ENCODE measurements at regions not wholly inside any gene's neighbourhood (a gene's known extent, or its start where the extent isn't known, plus 50 kb on each side); places are given as distances from the start of the nearest gene placed in this dataset.

DNA sequence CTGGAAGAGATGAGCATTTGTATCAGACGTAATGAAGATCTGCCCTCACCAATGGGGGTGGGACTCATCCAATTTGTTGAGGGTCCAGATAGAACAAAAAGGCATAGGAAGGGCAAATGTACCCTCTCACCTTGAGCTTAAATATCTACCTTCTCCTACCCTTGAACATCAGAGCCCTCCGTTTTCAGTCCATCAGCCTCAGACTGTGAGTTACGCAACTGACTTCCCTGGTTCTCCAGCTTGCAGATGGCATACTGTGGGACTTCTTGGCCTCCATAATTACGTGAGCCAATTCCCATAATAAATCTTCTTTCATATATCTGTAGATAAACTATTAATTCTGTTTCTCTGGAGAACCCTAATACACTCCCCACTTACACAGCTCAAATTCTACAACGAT lies 56.5 kb upstream of the GUCY1A1 start:
- TF ChIP-seq ZNF701 (tag by site-specific recombination; IDR thresholded peaks at IDR 0.05), result no peak
- no peak for TF ChIP-seq ZBTB21 (tag by site-specific recombination; IDR thresholded peaks at IDR 0.05)
- TF ChIP-seq ZNF202 (tag by site-specific recombination; IDR thresholded peaks at IDR 0.05; ENCODE audit: borderline replicate concordance), result no peak
- TF ChIP-seq GLI2 (tag by site-specific recombination; IDR thresholded peaks at IDR 0.05; ENCODE audit: borderline replicate concordance, low read depth), result no peak
- TF ChIP-seq ZNF654 (tag by site-specific recombination; IDR thresholded peaks at IDR 0.05; ENCODE audit: low read depth), result no peak
- TF ChIP-seq YY2 (tag by site-specific recombination; IDR thresholded peaks at IDR 0.05), result no peak
- no peak for TF ChIP-seq ZNF311 (tag by site-specific recombination; IDR thresholded peaks at IDR 0.05; ENCODE audit: borderline replicate concordance)
- TF ChIP-seq ZNF544 (tag by site-specific recombination; IDR thresholded peaks at IDR 0.05), result no peak
- TF ChIP-seq, protein P1, sequence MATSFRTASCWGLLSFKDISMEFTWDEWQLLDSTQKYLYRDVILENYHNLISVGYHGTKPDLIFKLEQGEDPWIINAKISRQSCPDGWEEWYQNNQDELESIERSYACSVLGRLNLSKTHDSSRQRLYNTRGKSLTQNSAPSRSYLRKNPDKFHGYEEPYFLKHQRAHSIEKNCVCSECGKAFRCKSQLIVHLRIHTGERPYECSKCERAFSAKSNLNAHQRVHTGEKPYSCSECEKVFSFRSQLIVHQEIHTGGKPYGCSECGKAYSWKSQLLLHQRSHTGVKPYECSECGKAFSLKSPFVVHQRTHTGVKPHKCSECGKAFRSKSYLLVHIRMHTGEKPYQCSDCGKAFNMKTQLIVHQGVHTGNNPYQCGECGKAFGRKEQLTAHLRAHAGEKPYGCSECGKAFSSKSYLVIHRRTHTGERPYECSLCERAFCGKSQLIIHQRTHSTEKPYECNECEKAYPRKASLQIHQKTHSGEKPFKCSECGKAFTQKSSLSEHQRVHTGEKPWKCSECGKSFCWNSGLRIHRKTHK (tag by site-specific recombination; IDR thresholded peaks at IDR 0.05), result no peak
- no peak for TF ChIP-seq ZNF792 (tag by site-specific recombination; IDR thresholded peaks at IDR 0.05)
- TF ChIP-seq ZNF174 (tag by site-specific recombination; IDR thresholded peaks at IDR 0.05), result no peak
- TF ChIP-seq ZNF404 (tag by site-specific recombination; IDR thresholded peaks at IDR 0.05), result no peak
- TF ChIP-seq ZNF600 (tag by site-specific recombination; IDR thresholded peaks at IDR 0.05), result no peak
- no peak for TF ChIP-seq ZNF292 (tag by site-specific recombination; IDR thresholded peaks at IDR 0.05; ENCODE audit: borderline replicate concordance, low read depth)
- TF ChIP-seq ZSCAN16 (tag by site-specific recombination; IDR thresholded peaks at IDR 0.05), result no peak
- TF ChIP-seq BCL11A (tag by site-specific recombination; IDR thresholded peaks at IDR 0.05; ENCODE audit: low read depth), result no peak
- CTCF ChIA-PET, result no interaction called here
- Histone ChIP-seq H3K4me1 (ENCODE audit: control insufficient read depth, insufficient read depth, low read length) (no peaks in the 10 kb centered on the region), H3K36me3 (ENCODE audit: control insufficient read depth in 2 of 2, insufficient read depth in 1 of 2, low read length in 2 of 2) (no peaks in the 10 kb centered on the region), H3K4me3 (ENCODE audit: low read depth, low read length) (no peak overlapping the region), H3K27ac (ENCODE audit: extremely low read depth, low read depth, low read length) (no peak overlapping the region), H3K9me3 (ENCODE audit: control insufficient read depth, insufficient read depth, low read depth, low read length) (no peaks in the 10 kb centered on the region)
- POLR2A ChIA-PET, result no interaction called here

- H3K4me1 ChIP-seq (ENCODE audit: control insufficient read depth, insufficient read depth, low read length), result no peaks in the 10 kb centered on the region
- POLR2A ChIA-PET, result no interaction called here
- no peak overlapping the region for H3K4me3 ChIP-seq (ENCODE audit: low read depth, low read length)
- CTCF ChIA-PET, result no interaction called here
- no peaks in the 10 kb centered on the region for H3K36me3 ChIP-seq (ENCODE audit: control insufficient read depth in 2 of 2, insufficient read depth in 1 of 2, low read length in 2 of 2)
- H3K27ac ChIP-seq (ENCODE audit: extremely low read depth, low read depth, low read length), result no peak overlapping the region
- no peaks in the 10 kb centered on the region for H3K9me3 ChIP-seq (ENCODE audit: control insufficient read depth, insufficient read depth, low read depth, low read length)
- TF ChIP-seq ZNF600 (tag by site-specific recombination; IDR thresholded peaks at IDR 0.05) (no peak), SP7 (tag by site-specific recombination; IDR thresholded peaks at IDR 0.05) (no peak), ZSCAN5A (tag by site-specific recombination; IDR thresholded peaks at IDR 0.05) (no peak), ZBTB26 (tag by site-specific recombination; optimal IDR thresholded peaks at IDR 0.05) (no peak), ZNF302 (tag by site-specific recombination; IDR thresholded peaks at IDR 0.05; ENCODE audit: low read depth) (no peak), ZNF518A (tag by site-specific recombination; conservative IDR thresholded peaks at IDR 0.05; ENCODE audit: low read depth) (no peak), ELK4 (IDR thresholded peaks at IDR 0.05; ENCODE audit: borderline replicate concordance, low read depth, low read length) (no peak)
- TF ChIP-seq, protein P2, sequence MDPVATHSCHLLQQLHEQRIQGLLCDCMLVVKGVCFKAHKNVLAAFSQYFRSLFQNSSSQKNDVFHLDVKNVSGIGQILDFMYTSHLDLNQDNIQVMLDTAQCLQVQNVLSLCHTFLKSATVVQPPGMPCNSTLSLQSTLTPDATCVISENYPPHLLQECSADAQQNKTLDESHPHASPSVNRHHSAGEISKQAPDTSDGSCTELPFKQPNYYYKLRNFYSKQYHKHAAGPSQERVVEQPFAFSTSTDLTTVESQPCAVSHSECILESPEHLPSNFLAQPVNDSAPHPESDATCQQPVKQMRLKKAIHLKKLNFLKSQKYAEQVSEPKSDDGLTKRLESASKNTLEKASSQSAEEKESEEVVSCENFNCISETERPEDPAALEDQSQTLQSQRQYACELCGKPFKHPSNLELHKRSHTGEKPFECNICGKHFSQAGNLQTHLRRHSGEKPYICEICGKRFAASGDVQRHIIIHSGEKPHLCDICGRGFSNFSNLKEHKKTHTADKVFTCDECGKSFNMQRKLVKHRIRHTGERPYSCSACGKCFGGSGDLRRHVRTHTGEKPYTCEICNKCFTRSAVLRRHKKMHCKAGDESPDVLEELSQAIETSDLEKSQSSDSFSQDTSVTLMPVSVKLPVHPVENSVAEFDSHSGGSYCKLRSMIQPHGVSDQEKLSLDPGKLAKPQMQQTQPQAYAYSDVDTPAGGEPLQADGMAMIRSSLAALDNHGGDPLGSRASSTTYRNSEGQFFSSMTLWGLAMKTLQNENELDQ (tag by site-specific recombination; IDR thresholded peaks at IDR 0.05; ENCODE audit: low read depth), result no peak
Measured at GRCh38 chr4:155609455-155610059, 57.1 kb upstream of the GUCY1A1 start.

Measured in HEK293 (cell line).